Activated naive CD4-positive, alpha-beta T cell treated with anti-CD3 and anti-CD28 coated beads, Interleukin-2, amount 50 U/mL, for 24 hours (primary cell): ENCODE measurements at regions not wholly inside any gene's neighbourhood (a gene's known extent, or its start where the extent isn't known, plus 50 kb on each side); places are given as distances from the start of the nearest gene placed in this dataset.
"Not testable (repeated sequence)": the region's sequence is repeated elsewhere in the genome, so short reads cannot be mapped to it uniquely, and the experiment has no call there.

Experiments used
- H3K27ac Mint-ChIP-seq: one replicate; pipeline ENCODE4 v1.8.0; 2021; ENCODE audit warnings: mild to moderate bottlenecking, mixed read lengths
- H3K27me3 Mint-ChIP-seq: one replicate; pipeline ENCODE4 v1.8.0; 2021; ENCODE audit warnings: mixed read lengths
- H3K36me3 Mint-ChIP-seq: one replicate; pipeline ENCODE4 v1.8.0; 2021; ENCODE audit warnings: mixed read lengths
- H3K4me1 Mint-ChIP-seq: one replicate; pipeline ENCODE4 v1.8.0; 2021; ENCODE audit warnings: mixed read lengths
- H3K4me3 Mint-ChIP-seq: one replicate; pipeline ENCODE4 v1.8.0; 2021; ENCODE audit warnings: mild to moderate bottlenecking, mixed read lengths
- H3K9me3 Mint-ChIP-seq: one replicate; pipeline ENCODE4 v1.8.0; 2021; ENCODE audit warnings: mixed read lengths

DNA sequence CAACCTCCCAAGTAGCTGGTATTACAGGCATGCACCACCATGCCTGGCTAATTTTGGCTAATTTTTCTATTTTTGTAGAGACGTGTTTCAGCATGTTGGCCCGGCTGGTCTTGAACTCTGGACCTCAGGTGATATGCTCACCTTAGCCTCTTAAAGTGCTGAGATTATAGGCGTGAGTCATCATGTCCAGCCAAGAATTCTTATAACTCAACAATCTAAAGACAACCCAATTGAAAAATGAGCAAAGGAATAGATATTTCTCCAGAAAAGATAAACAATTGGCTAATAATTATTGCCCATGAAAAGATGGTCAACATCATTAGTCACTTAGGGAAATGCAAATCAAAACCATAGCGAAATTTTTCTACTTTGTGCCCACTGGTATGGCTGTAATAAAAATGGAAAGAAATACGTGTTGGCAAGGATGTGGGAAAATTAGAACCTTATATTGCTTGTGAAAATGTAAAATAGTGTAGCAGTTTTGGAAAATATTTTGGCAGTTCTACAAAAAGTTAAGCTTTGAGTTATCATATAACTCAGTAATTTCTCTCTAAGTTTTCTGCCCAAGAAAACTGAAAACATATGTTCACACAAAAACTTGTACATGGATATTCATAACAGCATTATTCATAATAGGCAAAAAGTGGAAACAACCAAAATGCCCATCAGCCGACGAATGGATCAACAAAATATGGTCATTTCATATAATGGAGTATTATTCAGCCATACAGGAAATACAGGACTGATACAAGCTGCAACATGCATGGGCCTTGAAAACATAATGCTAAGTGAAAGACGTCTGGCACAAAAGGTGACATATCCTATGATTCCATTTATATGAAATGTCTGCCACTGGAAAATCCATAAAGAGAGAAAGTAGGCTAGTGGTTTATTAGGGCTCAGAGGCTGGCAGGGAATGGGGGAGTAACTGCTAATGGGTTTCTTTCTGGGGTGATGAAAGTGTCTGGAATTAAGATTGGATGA is 87.8 kb downstream of the UTRN start:
- peaks cover 12% of the 10 kb centered on the region for H3K36me3 Mint-ChIP-seq
- no peaks in the 10 kb centered on the region for H3K9me3 Mint-ChIP-seq
- no peaks in the 10 kb centered on the region for H3K27me3 Mint-ChIP-seq
- peaks cover 59% of the 10 kb centered on the region for H3K4me1 Mint-ChIP-seq
- no peak overlapping the region for H3K27ac Mint-ChIP-seq
- no peak overlapping the region for H3K4me3 Mint-ChIP-seq

DNA sequence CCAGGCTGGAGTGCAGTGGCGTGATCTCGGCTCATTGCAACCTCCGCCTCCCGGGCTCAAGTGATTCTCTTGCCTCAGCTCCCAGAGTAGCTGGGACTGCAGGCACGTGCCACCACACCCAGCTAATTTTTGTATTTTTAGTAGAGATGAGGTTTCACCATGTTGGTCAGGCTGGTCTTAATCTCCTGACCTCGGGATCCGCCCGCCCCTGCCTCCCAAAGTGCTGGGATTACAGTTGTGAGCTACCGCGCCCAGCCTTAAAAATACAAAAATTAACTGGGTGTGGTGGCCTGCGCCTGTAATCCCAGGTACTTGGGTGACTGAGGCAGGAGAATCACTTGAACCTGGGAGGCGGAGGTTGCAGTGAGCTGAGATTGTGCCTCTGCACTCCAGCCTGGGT is 89.4 kb downstream of the UTRN start:
- H3K27ac Mint-ChIP-seq, H3K9me3 Mint-ChIP-seq, H3K4me3 Mint-ChIP-seq, H3K27me3 Mint-ChIP-seq: not testable (repeated sequence)
- Mint-ChIP-seq H3K36me3 (peaks cover 16% of the 10 kb centered on the region), H3K4me1 (peaks cover 73% of the 10 kb centered on the region)

DNA sequence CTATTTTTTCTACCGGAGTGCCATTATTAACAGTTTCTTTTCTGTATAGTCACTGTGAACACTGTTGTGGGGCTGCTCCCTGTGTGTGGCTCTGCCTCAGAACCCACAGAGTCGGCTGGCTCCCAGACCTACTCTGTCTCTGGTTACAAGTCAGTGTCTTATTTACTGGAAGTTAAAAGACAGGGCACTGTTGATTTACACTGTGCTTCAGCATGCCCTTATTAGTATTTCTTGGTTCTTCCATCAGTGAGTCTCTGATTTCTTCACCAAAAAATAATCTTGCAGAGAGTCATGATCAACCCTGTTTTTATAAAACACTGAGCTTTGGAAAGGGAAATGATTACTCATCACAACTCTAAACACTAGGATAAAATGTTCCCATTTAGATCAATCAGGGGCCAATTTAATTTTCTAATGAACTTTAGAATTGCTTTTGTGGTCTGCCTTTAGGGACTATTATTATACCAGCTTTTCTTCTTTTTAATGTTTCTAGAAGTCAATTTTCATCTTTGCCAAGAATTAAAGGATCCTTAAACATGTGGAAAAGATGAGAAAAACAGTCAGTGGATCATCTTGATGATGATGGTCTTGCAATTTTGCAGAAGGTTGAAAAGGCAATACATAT is 92.6 kb downstream of the UTRN start:
- peaks cover 6% of the 10 kb centered on the region for H3K9me3 Mint-ChIP-seq
- H3K27ac Mint-ChIP-seq, result peak overlapping the region; percentile 20
- peaks cover 21% of the 10 kb centered on the region for H3K36me3 Mint-ChIP-seq
- H3K4me1 Mint-ChIP-seq, result peaks cover 72% of the 10 kb centered on the region
- peak overlapping the region; percentile 8 for H3K4me3 Mint-ChIP-seq
- no peaks in the 10 kb centered on the region for H3K27me3 Mint-ChIP-seq

DNA sequence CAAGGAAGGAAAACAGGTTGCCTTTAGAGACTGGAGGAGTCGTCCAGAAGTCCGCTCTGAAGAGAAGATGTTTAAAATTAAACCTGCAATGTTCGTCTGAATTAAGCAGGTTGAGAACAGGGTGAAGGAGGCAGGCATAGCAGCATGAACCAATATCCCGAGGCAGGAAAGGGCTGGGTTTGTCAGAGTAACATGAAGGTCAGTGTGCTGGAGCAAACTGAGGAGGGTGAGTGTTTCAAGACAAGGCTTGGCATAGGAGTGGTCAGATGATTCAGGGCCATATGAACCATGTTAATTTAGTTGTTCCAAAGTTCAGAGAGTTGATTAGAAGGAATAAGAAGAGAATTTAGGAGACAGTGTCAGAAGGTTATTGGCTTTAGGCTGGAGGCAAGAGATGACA is 93.3 kb downstream of the UTRN start:
- peaks cover 6% of the 10 kb centered on the region for H3K9me3 Mint-ChIP-seq
- H3K36me3 Mint-ChIP-seq, result peaks cover 21% of the 10 kb centered on the region
- no peaks in the 10 kb centered on the region for H3K27me3 Mint-ChIP-seq
- peaks cover 68% of the 10 kb centered on the region for H3K4me1 Mint-ChIP-seq
- H3K4me3 Mint-ChIP-seq, result no peak overlapping the region
- peak overlapping the region; percentile 20 for H3K27ac Mint-ChIP-seq

DNA sequence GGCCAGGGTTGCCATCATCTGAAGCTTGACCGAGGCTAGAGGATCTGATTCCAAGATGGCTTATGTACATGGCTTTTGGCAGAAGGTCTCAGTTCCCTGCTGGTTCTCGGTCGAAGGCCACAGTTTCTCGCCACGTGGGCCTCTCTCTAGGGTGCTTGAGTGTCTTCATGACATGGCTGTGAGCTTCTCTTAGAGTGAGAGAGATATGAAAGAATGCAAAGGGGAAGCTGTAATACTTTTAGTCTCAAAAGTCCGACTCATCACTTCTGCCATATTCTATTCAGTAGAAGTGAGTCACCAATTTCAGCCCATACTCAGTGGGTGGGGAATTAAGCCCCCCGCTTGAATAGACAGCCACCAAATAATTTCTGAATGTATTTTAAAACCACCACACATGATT is 94.2 kb downstream of the UTRN start:
- Mint-ChIP-seq H3K27ac (peak overlapping the region; percentile 26), H3K4me1 (peaks cover 68% of the 10 kb centered on the region), H3K9me3 (peaks cover 8% of the 10 kb centered on the region), H3K27me3 (no peaks in the 10 kb centered on the region), H3K4me3 (peak overlapping the region; percentile 1), H3K36me3 (peaks cover 23% of the 10 kb centered on the region)

DNA sequence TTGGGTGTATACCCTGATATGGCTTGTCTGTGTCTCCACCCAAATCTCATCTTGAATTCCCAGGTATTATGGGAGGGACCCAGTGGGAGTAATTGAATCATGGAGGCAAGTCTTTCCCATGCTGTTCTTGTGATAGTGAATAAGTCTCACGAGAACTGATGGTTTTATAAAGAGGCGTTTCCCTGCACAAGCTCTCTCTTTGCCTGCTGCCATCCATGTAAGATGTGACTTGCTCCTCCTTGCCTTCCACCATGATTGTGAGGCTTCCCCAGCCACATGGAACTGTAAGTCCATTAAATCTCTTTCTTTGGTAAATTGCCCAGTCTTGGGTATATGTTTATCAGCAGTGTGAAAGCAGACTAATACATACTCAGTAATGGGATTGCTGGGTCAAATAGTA is 96.4 kb downstream of the UTRN start:
- H3K4me3 Mint-ChIP-seq, H3K27me3 Mint-ChIP-seq: not testable (repeated sequence)
- peaks cover 12% of the 10 kb centered on the region for H3K9me3 Mint-ChIP-seq
- H3K36me3 Mint-ChIP-seq, result peaks cover 27% of the 10 kb centered on the region
- H3K27ac Mint-ChIP-seq, result peak overlapping the region; percentile 51
- H3K4me1 Mint-ChIP-seq, result peaks cover 67% of the 10 kb centered on the region

DNA sequence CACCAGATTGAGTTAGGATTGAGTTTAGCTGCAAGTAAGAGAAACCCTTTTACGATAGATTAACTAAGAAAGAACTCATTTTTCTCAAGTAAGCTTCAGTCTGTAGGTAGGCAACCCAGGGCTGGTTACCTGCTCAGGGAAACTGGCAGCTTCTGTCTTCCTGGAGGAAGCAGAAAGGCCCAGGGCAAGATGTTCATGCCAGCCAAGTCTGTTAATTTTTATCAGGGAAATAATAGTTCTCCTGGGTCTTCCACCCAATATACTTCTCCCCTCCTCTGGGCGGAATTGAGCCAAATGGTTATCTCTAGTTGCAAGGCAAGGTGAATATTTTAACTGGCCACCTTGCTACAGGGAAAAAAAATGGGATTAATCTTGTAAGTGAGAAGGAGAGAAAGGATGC is 98.2 kb downstream of the UTRN start:
- Mint-ChIP-seq H3K4me1 (peaks cover 64% of the 10 kb centered on the region), H3K27me3 (no peaks in the 10 kb centered on the region), H3K36me3 (peaks cover 30% of the 10 kb centered on the region), H3K4me3 (no peak overlapping the region), H3K9me3 (peaks cover 12% of the 10 kb centered on the region), H3K27ac (peak overlapping the region; percentile 0)

DNA sequence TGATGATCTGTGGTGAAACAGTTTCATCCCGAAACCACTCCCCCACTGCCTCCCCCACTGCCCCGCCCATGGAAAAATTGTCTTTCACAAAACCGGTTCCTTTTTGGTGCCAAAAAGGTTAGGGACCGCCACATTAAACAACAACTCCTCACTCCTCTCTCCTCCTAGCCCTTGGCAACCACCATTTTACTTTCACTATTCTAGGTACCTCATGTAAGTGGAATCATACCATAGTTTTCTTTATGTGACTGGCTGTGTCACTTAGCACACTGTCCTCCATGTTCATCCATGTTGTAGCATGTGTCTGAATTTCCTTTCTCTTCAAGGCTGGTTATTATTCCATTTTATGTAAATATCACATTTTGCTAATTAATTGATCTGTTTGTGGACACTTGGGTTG is 99.3 kb downstream of the UTRN start:
- H3K36me3 Mint-ChIP-seq, result peaks cover 30% of the 10 kb centered on the region
- H3K27me3 Mint-ChIP-seq, result no peaks in the 10 kb centered on the region
- peak overlapping the region; percentile 39 for H3K27ac Mint-ChIP-seq
- H3K4me3 Mint-ChIP-seq, result peak overlapping the region; percentile 34
- H3K9me3 Mint-ChIP-seq, result peaks cover 12% of the 10 kb centered on the region
- H3K4me1 Mint-ChIP-seq, result peaks cover 60% of the 10 kb centered on the region

DNA sequence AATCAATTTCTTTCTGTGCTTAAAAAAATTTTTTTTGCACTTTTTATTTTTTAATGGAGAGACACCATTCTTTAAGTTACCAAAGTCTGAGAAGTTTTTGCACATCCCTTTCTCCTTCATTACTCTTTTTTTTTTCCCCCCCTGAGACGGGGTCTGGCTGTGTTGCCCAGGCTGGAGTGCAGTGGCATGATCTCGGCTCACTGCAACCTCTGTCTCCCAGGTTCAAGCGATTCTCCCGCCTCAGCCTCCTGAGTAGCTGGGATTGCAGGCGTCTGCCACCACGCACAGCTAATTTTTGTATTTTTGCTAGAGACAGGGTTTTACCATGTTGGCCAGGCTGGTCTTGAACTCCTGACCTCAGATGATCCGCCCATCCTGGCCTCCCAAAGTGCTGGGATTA is 104.3 kb downstream of the UTRN start:
- Mint-ChIP-seq H3K36me3 (peaks cover 20% of the 10 kb centered on the region), H3K4me1 (peaks cover 76% of the 10 kb centered on the region)
- not testable (repeated sequence) for H3K9me3 Mint-ChIP-seq, H3K27me3 Mint-ChIP-seq, H3K4me3 Mint-ChIP-seq, H3K27ac Mint-ChIP-seq

DNA sequence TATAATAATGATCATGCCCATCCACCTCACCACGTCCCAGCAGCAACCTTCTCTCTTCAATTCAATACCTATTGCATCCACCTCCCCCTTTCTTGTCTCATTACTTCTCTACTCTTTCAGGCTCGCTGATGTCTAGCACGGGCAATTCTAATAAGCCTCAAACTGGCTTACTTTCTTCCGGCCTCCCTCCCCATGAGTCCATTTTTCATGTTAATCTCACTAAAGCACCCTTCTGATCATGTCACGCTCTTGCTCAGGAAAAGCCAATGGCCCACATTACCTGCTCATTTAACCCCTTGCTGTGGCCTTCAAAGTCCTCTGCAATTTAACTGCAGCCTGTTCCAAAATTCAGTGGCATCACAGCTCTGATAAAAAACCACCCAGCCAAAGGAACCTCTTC is 105.1 kb downstream of the UTRN start:
- H3K27ac Mint-ChIP-seq, result no peak overlapping the region
- peaks cover 19% of the 10 kb centered on the region for H3K36me3 Mint-ChIP-seq
- peaks cover 74% of the 10 kb centered on the region for H3K4me1 Mint-ChIP-seq
- H3K27me3 Mint-ChIP-seq, result no peaks in the 10 kb centered on the region
- H3K4me3 Mint-ChIP-seq, result no peak overlapping the region
- no peaks in the 10 kb centered on the region for H3K9me3 Mint-ChIP-seq

DNA sequence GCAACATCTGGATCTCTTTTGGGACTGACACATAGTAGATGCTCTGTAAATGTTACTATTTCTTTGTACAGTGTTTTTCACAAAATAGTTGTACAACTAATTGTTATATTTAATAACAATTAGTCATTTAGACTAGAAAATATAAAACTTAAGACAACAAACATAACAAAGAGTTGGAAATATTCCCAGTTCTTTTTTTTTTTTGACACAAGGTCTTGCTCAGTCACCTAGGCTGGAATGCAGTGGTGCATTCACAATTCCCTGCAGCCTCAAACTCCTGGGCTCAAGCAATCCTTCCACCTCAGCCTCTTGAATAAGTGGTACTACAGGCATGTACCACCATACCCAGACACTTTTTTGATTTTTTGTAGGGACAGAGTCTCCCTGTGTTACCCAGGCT is 105.8 kb downstream of the UTRN start:
- no peak overlapping the region for H3K4me3 Mint-ChIP-seq
- H3K36me3 Mint-ChIP-seq, result peaks cover 18% of the 10 kb centered on the region
- peaks cover 78% of the 10 kb centered on the region for H3K4me1 Mint-ChIP-seq

DNA sequence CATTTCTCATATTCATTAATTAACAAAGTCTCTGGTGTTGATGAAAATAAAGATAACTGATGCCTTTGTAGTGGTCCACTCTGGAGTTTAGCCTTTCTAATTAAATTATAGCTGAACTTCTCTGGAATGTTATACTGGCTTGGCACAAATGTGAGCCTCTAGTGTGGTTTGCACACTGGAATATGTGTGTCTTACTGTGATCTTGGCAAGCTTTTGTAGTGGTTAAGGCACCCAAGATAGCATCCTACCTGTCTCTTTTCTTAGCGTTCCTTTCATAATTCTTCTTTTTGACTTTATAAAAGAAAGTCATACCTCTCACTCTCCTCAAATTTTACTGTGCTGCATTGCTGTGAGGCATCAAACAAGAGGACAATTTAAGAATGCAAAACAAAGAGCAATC is 107.4 kb downstream of the UTRN start:
- H3K27me3 Mint-ChIP-seq, result no peaks in the 10 kb centered on the region
- no peak overlapping the region for H3K4me3 Mint-ChIP-seq
- H3K27ac Mint-ChIP-seq, result no peak overlapping the region
- peaks cover 83% of the 10 kb centered on the region for H3K4me1 Mint-ChIP-seq
- H3K9me3 Mint-ChIP-seq, result no peaks in the 10 kb centered on the region
- H3K36me3 Mint-ChIP-seq, result peaks cover 22% of the 10 kb centered on the region

More for the DNA sequence above, 105.8 kb downstream of the UTRN start:
- Mint-ChIP-seq H3K9me3 (no peaks in the 10 kb centered on the region), H3K27me3 (no peaks in the 10 kb centered on the region), H3K27ac (no peak overlapping the region)

DNA sequence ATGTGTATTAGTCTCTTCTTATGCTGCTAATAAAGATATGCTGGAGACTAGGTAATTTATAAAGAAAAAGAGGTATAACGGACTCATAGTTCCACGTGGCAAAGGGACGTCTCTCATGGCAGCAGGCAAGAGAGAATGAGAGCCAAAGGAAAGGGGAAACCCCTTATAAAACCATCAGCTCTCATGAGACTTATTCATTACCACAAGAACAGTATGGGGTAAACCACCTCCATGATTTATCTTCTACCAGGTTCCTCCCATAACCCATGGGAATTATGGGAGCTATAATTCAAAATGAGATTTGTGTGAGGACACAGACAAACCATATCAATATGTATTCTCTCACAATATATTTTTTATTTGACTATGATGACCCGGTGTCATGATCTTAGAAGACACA is 109.1 kb downstream of the UTRN start:
- Mint-ChIP-seq H3K4me1 (peaks cover 77% of the 10 kb centered on the region), H3K27ac (no peak overlapping the region), H3K9me3 (no peaks in the 10 kb centered on the region), H3K27me3 (no peaks in the 10 kb centered on the region), H3K36me3 (peaks cover 23% of the 10 kb centered on the region), H3K4me3 (no peak overlapping the region)

DNA sequence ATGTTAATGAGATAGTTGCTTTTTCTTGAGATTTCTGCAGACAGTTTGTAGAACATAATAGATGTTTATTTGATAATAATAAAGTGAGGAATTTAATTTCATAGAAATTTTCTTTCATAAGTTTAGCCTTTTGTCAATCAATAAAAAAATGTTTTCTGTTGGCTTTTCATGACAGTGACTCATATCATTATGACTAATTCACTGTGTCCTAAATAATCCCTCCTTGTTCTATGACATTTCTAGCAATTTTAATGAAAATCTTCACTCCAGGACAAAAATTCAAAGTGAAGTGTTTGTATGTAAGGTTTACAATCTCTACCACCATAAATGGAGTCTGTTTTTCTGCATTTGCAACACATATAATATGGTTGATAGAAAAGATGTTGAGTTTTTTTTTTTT is 109.9 kb downstream of the UTRN start:
- Mint-ChIP-seq H3K27me3 (no peaks in the 10 kb centered on the region), H3K4me1 (peaks cover 78% of the 10 kb centered on the region), H3K4me3 (no peak overlapping the region), H3K27ac (no peak overlapping the region), H3K36me3 (peaks cover 23% of the 10 kb centered on the region), H3K9me3 (no peaks in the 10 kb centered on the region)

DNA sequence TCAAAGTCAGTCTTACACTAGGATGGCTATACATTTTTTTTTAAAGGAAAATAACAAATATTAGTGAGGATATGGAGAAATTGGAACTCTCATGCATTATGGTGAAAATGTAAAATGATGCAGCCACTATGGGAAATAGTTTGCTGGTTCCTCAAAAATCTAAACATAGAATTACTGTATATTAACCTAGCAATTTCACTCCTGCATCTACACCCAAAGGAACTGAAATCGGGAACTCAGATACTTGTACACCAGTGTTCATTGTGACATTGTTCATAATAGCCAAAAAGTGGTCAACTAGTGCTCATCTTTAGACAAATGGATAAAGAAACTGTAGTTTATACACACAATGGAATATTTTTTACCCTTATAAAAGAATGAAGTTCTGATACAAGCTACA is 110.7 kb downstream of the UTRN start:
- Mint-ChIP-seq H3K27me3 (no peaks in the 10 kb centered on the region), H3K4me3 (no peak overlapping the region), H3K27ac (no peak overlapping the region), H3K36me3 (peaks cover 21% of the 10 kb centered on the region), H3K9me3 (no peaks in the 10 kb centered on the region), H3K4me1 (peaks cover 76% of the 10 kb centered on the region)

DNA sequence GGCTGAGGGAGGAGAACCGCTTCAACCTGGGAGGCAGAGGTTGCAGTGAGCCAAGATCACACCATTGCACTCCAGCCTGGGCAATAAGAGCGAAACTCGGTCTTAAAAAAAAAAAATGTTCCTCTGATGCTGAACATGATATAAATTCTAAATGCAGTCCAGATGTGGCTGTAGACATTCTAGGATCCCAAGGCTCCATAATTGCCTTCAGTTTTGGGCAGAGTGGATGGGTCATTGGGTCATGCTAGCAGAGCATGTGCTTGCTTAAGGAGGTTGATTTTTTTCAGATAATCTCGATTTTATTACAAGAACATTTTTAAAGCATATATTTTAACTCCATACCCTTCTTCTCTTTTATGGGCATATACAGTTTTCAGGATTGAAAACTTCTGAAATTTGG is 112.0 kb downstream of the UTRN start:
- Mint-ChIP-seq H3K36me3 (peaks cover 25% of the 10 kb centered on the region), H3K4me3 (no peak overlapping the region), H3K9me3 (no peaks in the 10 kb centered on the region), H3K27ac (no peak overlapping the region), H3K27me3 (no peaks in the 10 kb centered on the region), H3K4me1 (peaks cover 73% of the 10 kb centered on the region)
